ENCODE measurements at regions not wholly inside any gene's neighbourhood (a gene's known extent, or its start where the extent isn't known, plus 50 kb on each side); places are given as distances from the start of the nearest gene placed in this dataset.

DNA sequence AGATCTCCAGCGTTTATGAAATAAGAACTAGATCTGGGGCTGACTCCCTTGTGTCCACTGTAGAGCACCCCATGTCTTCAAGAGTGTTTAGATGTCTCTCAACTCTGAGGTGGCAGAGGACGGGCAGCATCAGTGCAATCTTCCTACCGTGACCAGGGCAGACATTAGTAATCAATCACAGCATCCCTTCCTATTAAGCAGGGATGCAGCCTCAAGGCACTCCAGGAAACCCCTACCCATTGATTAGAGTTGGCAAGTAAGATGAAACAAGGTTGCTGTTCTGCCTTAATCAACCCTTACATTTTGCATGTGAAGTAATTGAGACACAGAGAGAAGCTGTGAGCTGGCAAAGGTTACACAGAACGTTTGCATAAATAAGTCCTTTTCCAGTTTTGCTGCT, 283.7 kb upstream of the ZMIZ1 start:
- DNase-seq = no peak

DNA sequence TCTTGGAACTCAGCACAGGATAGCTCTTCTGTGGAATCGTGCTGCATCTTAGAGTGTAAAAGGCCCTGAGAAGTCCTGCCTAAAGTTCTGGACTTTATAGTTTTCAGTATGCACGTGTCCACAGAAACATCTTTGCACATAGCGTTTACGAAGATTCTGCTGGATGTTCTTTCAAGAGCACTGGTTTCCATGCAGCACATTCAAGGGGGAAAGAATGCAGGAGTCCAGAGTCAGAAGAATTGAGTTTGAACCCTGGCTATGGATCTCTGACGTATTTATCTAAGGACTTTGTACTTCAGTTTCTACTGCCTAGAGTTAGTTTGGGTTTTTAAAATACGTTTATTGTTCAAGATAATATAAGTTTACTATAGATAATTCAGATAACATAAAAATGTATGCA, 282.8 kb upstream of the ZMIZ1 start:
- DNase-seq = no peak

DNA sequence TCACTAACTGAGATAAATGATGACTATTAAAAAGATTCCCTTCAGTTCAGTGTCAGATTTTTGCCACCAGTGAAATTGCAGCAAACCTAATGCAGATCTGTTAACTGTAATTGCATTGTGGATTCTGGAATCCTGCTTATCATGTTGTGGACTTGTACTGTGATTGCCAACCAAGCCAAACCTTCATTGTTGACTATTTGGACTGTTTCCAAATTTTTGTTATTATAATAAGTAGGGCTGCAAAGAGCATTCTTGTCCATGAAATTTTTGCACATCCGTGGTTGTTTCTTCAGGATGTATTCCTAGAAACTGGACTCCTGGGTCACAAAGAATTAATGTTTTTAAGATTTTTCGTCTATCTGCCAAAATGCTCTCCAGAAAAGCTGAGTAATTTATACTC, 281.6 kb upstream of the ZMIZ1 start:
- no peak for DNase-seq

DNA sequence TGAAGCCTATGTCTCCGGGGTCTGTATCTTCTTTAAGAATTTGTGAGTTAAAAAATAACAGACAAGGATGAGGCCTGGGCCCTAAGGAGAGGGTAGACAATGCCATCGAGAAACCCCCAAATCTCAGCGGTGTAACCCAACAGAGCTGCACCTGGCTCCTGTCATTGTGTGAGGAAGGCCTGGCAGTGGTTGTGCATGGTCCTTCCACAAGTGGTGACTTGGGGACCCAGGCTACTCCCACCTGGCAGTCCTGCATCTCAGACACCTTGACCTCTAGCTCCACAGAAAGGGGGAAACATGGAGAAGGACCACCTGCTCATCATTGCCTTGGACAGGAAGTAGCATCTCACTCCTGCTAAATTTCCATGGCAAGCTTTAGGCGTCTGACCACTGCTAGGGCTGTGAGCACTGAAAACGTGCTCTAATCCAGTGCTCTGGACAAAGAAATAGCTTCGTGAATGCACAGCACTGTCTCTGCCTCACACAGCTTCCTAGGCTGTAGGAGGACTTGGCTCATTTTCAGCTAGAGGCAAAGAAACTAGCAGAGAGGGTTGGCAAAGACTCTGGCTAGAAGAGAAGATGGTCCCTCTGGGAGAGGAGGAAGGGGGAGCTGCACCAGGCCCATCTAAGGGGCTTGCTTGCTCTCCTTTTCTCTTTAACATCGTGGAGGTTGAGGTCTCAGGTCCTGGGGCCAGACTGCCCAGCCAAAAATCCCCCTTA, 273.9 kb upstream of the ZMIZ1 start:
- DNase-seq = no peak

DNA sequence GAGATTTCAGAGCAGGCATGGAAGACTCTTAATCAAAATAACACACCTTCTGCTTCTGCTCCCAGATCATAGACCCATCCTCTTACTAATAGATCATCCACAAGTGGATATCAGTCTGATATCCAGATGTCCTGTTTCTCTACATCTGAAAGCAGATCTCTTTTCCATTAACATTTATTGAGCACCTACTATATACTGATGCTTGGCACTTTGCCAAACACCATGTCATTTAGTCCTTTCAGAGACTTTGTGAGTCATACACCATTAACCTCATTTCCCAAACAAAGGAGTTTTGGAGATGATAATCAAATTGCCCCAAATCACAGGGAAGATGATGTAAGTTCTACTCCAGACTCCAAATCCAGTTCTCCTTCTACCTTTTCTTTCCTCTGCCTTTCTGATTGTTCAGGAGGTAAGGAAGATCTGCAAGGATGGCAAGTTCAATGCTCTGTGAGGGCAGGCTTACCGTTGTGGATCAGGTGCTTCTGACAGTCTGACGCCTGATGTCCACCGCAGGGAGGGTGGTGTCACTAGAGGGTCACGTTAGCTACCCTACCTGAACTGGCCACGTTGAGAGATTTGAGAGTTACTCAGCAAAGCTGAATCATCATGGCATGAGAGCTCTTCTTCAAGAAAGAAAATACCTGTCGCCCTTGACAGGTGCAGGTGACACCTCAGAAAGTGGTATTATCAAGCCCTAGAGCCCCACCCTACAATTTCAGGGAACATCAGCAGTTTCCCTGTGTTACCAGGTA, 269.6 kb upstream of the ZMIZ1 start:
- no peak for DNase-seq

DNA sequence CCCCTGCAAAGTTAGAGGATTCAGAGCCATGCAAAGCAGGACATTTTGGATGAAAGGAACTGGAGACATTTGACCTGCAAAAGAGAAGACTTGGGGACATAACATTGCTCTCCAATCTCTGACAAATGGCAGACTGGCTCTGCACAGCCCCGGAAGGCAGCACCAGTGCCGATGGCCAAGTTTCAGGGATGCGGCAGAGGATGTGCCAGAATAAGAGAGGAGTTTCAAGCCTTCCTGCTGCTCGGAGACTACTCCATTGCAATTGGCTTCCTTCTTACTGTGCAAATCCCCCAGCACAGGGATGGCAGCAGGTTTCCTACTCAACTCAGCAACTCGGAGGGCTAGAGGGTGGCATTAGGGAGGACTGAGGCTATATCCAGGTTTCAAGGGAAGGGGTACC, 268.8 kb upstream of the ZMIZ1 start:
- DNase-seq = no peak

DNA sequence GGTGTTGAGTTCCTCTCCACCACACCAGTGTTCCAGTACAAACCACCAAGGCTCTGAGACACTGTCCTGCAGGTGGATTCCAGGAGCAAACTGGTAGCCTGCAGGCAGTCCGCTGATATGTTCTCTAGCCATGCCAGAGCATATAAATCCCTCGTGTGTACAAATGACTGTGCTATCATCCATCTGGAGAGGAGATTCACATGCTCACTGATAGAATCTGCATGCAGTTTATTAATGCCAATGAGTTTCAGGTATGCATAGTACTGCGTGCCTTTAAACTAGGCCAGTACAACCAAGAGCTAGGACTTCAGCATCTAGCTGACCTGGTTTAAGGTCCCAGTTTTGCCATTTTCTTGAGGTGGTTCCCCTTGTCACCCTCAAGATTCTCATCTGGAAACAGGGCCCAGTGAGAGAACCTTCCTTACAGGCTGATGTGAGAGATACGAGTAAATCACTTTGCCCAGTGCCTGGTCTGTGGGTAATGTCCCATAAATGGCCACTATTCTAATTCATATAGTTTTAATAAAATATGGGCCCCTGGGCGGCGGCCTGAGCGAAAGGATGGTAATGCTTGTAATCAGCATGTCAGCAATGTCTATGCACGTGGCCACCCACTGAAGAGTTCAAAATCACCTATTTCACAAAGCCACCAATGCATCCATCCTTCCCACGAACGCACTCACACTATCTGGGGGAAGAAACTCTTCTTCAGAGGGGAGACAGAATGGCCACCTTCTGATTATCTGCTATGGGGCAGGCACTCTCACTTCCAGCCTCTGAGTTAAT, 268.0 kb upstream of the ZMIZ1 start:
- no peak for DNase-seq

DNA sequence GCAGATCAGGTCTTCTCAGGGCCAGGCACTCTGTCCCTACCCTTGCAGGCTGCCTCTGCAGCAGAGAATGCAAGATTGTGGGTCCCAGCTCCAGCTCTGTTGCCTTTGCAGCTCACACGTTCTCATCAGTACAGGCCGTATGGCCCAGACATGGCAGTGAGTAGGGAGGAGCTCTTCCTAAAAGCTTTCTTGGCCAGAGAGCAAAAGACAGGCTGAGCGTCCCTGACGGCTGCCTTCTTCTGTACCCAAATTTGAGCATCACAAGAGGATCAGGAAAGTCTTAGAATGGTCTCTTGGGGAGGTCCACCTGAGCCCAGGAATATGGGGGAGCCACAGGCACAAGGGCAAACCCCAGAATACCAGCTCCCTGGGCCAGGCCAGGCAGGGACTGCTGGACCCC, 266.3 kb upstream of the ZMIZ1 start:
- DNase-seq = no peak

DNA sequence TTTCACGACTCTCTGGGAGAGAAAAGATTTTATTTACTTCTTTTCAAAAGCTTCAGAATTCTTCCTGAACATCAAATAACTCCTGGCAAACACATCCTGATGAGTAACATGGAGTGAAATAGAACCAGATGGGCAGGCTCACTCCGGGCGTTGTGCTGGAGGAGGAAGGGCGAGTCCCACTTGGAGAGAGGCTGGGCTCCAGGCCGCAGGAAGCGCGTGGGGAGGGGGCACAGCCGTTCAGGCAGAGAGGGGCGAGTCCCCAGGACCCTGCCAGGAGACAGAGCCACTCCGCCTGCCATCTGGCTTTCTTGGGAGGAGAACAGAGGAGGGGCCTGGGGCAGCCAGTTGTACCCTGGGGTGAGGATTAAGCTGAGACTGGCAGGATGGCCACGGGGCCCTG, 265.9 kb upstream of the ZMIZ1 start:
- no peak for DNase-seq

DNA sequence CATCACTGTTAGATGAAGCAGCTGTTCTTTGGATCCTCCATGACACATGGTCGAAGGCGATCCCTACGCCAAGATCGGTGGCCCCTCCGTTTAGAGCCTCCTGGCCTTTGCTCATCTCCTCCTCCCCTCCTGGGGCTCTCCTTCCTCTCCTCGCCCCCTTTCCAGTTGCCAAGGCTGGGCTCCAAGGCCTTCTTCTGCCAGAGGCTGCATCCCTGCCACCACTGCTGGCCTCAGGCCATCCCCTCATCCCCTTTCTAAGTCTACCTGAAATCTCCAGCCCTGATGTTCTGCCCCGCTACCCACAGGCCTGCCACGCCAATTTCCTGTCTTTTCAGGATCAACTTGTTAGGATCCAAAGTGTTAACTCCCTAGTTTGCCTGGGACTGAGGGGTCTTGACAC, 265.1 kb upstream of the ZMIZ1 start:
- no peak for DNase-seq

DNA sequence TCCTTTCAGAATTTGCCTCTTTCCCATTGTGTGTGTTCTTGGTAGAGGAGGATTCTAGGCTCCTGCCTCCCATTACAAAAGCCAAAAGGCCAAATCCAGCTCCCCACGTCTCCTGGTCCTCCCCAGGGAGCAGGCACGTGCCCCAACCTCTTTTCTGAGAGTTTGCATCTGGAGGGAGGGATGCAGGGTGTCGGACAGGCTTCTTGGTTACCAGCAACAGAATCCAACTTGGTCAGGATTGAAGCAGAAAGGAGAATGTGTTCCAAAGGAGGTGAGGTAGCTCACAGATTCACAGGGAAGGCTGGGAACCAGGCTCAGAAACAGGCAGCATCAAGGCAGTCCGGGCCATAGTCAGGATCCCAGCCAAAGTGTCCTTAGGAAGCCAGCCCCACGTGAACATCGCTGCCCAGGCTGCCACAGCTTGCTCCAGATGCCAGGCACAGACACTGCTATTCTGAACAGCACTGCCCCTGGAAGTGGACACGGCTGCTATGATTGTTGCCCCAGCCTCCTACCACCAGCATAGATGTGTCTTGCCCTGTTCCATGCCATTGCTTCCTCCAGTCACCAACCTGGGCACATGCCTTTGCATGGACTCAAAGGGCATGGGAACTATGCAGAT, 264.2 kb upstream of the ZMIZ1 start:
- no peak for DNase-seq

DNA sequence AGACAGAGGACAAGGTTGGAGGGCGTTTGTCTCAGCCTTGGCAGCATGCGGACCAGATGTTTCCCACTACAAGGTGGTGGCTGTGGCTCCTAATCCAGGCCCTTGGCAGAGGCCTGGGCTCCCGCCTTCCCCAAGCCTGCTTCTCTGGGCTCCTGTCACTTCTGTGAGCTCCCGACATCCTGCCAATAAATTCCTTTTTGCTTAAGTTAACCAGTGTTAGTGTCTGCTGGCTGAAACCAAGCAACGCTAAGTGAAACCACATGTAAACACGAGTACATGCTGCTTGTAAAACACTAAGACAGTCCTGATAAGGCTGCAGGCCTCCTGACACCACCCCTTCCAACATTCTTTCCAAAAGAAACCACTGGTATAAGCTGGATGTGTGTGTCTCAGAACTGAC, 263.6 kb upstream of the ZMIZ1 start:
- DNase-seq = no peak

DNA sequence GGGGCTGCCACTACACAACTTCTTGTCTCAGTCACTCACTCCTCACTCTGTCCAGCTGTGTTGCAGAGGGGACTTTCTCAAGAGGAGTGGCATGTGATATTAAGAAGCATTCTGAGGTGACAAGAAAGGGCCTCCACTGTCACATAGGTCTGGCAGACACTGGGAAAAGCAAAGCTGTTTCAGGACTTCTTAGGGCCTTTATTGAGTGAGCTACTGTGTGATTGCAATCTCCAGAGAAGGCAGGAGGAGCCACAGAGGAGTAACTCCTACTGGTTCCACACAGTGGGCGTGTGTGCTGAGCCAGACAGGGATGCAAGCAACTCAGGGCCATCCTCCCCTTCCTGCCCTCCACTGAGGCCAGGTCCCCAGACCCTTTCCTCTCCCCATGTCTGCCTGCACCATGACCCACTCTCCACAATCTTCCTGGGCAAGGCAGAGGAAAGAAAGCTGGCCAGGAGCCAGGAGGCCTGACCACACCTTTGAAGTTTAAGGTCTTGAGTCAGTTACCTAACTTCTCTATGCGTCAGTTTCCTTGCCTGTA, 262.0 kb upstream of the ZMIZ1 start:
- DNase-seq = no peak

DNA sequence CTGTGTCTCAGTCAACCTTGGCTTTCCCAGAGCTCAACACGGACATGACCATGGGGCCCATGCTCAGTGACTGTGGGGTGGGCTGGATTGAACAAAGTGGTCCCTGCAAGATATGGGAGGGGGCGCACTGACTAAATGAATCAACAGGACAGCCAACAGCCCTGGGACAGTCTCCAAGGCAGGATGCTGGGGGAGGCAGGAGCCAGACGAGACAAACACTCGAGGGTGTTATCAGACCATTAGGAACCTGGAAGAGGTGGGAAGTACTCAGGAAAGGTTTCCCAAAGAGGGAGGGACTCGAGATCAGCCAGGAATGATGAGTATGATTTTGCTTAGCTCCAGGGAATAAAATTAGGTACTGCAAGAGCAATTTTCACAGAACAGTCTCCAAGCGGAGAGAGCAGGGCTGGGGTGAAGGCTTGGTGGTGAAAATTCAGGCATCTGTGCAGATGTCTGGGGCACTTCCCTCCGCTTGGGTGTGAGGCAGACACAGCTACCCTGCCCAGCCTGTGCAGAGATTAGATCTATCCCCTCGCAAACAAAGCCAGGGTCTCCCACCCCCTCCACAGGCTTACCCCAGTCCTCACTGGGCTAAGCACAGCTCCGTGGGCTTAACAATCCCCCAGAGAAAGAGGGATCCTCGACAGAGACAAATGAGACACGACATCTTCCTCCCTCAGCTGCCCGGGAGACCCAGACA, 261.1 kb upstream of the ZMIZ1 start:
- DNase-seq = no peak

DNA sequence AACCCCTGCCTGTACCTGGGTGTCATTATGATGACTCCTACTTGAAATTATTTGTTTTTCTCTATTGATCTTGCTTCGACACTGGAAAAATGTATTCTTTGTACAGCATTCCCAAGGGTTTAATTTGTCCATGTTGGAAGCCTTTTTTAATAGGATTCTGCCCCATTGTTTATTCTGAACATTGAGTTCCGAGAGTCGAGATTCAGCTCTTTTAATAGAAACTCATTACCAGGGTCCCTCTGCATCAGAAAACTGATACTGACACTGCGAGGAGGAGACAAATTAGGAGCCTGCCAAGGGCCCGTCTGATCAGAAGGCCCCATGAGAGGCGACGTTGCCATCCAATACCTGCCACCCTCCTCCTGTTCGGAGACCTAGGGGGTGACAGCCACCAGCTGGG, 260.5 kb upstream of the ZMIZ1 start:
- no peak for DNase-seq

DNA sequence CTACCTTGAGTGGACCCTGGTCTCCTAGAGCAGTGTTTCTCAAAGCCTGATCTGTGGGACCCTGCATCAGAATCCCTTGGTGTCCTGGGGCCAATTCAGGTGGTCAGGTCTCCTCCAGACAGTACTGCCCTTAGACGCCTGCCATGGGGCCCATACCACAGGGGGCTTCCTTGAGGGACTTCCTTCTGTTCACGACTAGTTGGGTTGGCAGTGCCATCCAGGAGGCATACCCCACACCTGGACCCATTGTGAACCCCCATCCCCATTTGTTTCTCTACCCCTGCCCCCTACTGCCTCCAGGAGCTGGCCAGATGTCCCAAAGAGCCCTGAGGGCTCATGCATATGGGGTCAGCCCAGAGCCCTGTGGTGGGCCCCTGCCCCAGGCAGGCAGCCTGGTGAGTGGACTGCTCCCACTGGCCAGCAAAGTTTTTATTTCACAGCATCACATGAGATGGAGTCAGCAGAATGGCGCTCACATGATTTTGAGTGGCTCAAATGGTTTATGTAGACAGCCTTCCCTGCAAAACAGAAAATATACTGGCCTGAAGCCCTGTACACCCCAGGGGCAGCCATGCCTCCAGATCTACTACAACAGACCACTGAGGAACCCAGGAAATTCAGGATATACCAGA, 259.9 kb upstream of the ZMIZ1 start:
- DNase-seq = no peak

DNA sequence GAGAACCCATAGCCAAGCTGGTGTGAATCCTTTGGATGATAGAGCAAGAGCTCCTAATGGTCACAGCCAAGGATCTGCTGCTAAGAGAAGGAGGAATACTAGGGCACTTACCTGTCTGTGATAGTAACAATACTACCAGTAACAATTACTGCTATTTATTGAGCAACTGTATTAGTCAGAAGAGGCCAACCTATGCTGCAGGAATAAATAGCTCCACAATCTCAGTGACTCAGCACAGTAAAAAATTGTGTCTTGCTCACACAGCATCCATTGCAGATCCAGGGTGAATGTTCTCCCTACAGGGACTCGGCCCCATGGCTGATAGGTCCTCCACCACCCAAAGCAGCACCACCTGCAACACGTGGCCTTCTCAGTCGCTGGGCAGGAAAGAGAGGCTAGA, 257.6 kb upstream of the ZMIZ1 start:
- DNase-seq = no peak

DNA sequence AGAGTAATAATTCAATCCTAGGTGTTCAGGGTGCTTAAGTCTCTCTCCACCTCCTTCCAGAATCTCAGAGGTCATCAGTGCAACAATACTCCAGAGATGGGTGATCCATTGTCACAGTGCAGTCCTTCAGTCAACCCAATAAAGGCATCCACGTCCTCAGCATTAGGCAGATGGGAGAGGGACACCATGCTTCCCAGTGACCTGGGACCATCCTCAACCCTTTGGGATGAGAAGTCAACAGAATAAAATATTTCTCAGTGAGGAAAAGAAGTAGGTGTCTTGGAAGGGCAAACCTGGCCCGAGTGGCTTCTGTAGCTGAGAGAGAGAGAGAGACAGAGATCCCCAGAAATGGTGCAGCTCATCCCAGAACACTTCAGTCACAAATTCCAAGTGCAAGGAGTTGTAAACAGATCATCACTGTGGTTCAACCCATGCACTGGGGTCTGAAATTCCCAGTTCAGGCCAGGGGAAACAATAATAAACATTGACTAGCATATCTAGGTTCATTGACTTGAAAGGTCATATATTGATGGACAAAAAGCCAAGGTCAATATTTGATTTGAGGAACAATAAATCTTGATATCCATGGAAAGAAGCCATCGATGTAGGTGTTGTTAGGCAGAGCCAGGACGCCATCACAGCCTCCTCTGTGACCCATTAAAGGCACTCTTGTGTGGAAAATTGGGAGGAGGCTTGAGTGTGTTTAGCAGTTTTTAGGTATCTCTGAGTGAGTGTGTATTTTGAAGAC, 256.0 kb upstream of the ZMIZ1 start:
- no peak for DNase-seq

DNA sequence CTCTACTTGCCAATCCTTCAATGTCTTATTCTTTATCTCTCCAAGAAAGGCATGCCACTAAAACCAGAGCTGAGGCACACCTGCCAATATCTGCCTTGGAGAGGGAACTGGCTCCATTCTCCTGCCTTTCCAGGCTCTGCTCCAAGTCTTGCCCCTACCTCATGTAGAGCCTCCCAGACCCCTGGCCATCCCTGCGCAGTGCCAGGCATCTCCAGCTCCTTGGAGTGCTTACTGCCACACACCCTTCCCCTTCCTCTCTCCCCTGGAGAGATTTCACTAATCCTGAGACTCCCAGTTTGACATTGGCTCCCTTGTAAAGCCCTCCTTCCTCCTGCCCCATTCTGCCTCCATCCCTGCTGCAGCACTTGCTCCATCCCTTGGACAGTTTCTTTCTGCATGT, 255.2 kb upstream of the ZMIZ1 start:
- no peak for DNase-seq

DNA sequence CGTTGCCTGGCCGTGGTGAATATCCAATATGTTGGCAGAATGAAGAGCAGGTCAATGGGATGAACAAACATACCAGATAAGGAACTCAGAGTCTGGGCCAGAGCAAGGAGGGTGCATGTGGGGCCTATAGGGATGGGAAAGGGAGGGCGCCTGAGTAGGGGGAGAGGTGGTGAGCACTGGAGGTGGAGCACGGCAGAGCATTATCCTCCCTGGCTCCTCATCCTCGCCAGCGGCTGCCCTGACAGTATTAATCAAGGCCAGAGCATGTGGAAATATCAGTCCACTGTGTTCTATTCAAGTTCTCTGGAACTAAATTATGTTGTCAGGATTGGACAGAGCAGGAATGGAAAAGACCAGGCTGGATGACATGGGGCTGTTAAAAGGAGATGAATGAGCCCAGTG, 254.8 kb upstream of the ZMIZ1 start:
- DNase-seq = no peak

DNA sequence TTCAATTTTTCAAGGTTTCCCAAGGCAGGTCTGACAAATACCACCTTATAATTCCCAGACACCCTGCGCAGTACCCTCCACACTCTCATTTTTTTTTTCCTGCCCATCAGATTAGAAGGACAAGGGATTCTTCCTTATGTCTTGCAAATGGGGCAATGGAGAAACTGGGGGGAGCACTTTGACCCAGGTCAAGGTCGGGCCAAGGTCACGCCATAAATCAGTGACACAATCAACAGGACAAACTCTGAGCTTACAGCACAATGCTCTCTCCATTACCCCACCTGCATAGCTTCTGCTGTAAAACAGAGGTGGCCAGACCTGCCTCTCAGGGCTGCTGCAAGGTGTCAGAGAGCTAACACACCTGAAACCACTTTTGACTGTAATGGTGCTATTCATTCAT, 254.4 kb upstream of the ZMIZ1 start:
- no peak for DNase-seq
